GM23338 (cell line): ENCODE measurements at regions not wholly inside any gene's neighbourhood (a gene's known extent, or its start where the extent isn't known, plus 50 kb on each side); places are given as distances from the start of the nearest gene placed in this dataset.

ENCODE experiments used
- ATAC-seq: fragments of 200-7000 bp; cut with Tn5 transposase; 3 replicates; pipeline ENCODE4 v1.9.1; 2020
- DNase-seq: peaks from one replicate; pipeline ENCODE4 v3.0.0-alpha.2; 2015; ENCODE audit warnings: low spot score
- H2AFZ ChIP-seq: fragments of 200-600 bp; sonication (generic); 2 replicates; pipeline ENCODE4 v1.8.0; 2016; ENCODE audit warnings: antibody characterized with exemption, mild to moderate bottlenecking, moderate library complexity
- H3F3A ChIP-seq: fragments of 200-600 bp; sonication (generic); replicated peaks from 2 replicates; pipeline ENCODE4 v1.8.0; 2017; ENCODE audit warnings: antibody characterized with exemption, mixed run types, low read depth
- H3K27ac ChIP-seq: fragments of 200-600 bp; sonication (generic); 2 replicates; pipeline ENCODE4 v1.6.1; 2016; ENCODE audit warnings: low read depth
- H3K27me3 ChIP-seq: fragments of 200-600 bp; sonication (generic); 2 replicates; pipeline ENCODE4 v1.8.0; 2016; ENCODE audit warnings: mild to moderate bottlenecking, mixed run types, moderate library complexity; ENCODE audit not compliant: insufficient read depth
- H3K36me3 ChIP-seq: fragments of 200-600 bp; sonication (generic); 2 replicates; pipeline ENCODE4 v1.8.0; 2016; ENCODE audit warnings: mild to moderate bottlenecking; ENCODE audit not compliant: insufficient read depth
- H3K4me1 ChIP-seq: fragments of 200-600 bp; sonication (generic); 2 replicates; pipeline ENCODE4 v1.8.0; 2016; ENCODE audit warnings: mild to moderate bottlenecking, moderate library complexity; ENCODE audit not compliant: insufficient read depth
- H3K4me2 ChIP-seq: fragments of 200-600 bp; sonication (generic); 2 replicates; pipeline ENCODE4 v1.7.1; 2017; ENCODE audit warnings: mixed run types
- H3K4me3 ChIP-seq: fragments of 200-600 bp; sonication (generic); 2 replicates; pipeline ENCODE4 v1.6.1; 2016; ENCODE audit warnings: mixed run types
- H3K79me2 ChIP-seq: fragments of 200-600 bp; sonication (generic); replicated peaks from 2 replicates; pipeline ENCODE4 v1.8.0; 2017; ENCODE audit warnings: mild to moderate bottlenecking; ENCODE audit not compliant: insufficient read depth
- H3K9me2 ChIP-seq: fragments of 200-600 bp; sonication (generic); 2 replicates; pipeline ENCODE4 v1.8.0; 2017; ENCODE audit not compliant: insufficient read depth
- H4K20me1 ChIP-seq: fragments of 200-600 bp; sonication (generic); replicated peaks from 2 replicates; pipeline ENCODE4 v1.8.0; 2017; ENCODE audit warnings: mild to moderate bottlenecking; ENCODE audit not compliant: insufficient read depth
- H3K27ac Mint-ChIP-seq: 2 replicates; pipeline ENCODE4 v1.8.0; 2020; ENCODE audit warnings: inconsistent platforms, mild to moderate bottlenecking, moderate library complexity, mixed read lengths
- H3K27me3 Mint-ChIP-seq: 3 replicates; pipeline ENCODE4 v1.8.0; 2022; ENCODE audit warnings: low read depth, mild to moderate bottlenecking, moderate library complexity, mixed read lengths, inconsistent platforms; ENCODE audit not compliant: insufficient read depth, poor library complexity
- H3K36me3 Mint-ChIP-seq: 3 replicates; pipeline ENCODE4 v1.8.0; 2021; ENCODE audit warnings: low read depth, mild to moderate bottlenecking, inconsistent platforms, moderate library complexity, mixed read lengths
- H3K4me1 Mint-ChIP-seq: 3 replicates; pipeline ENCODE4 v1.8.0; 2020; ENCODE audit warnings: mild to moderate bottlenecking, inconsistent platforms, mixed read lengths
- H3K4me3 Mint-ChIP-seq: 3 replicates; pipeline ENCODE4 v1.8.0; 2021; ENCODE audit warnings: moderate library complexity, mild to moderate bottlenecking, inconsistent platforms, mixed read lengths
- H3K9me3 Mint-ChIP-seq: 3 replicates; pipeline ENCODE4 v1.8.0; 2020; ENCODE audit warnings: moderate library complexity, mild to moderate bottlenecking, inconsistent platforms, mixed read lengths
- CREB1 ChIP-seq: fragments of 250-450 bp; sonication (Bioruptor Pico); IDR thresholded peaks from 2 replicates; pipeline ENCODE4 v1.5.0; 2020; ENCODE audit warnings: low read depth, mild to moderate bottlenecking, moderate library complexity
- CTCF ChIP-seq, 2 experiments: fragments of 200-600 bp in 1 of 2; sonication (generic) in 1 of 2; conservative IDR thresholded peaks; 2 replicates each; pipeline versions ENCODE4 v1.5.1 to v1.6.1; 2016 to 2017; ENCODE audit warnings: antibody characterized with exemption in 2 of 2, low read depth in 2 of 2, mild to moderate bottlenecking in 2 of 2, moderate library complexity in 1 of 2
- JUNB ChIP-seq: IDR thresholded peaks from one replicate; pipeline ENCODE4 v1.6.1; 2016; ENCODE audit warnings: antibody characterized with exemption; ENCODE audit not compliant: unreplicated experiment
- NANOG ChIP-seq: IDR thresholded peaks from 2 replicates; pipeline ENCODE4 v1.6.1; 2016; ENCODE audit warnings: antibody characterized with exemption, borderline replicate concordance
- POLR2AphosphoS5 ChIP-seq: IDR thresholded peaks from 2 replicates; pipeline ENCODE4 v1.6.1; 2016; ENCODE audit warnings: antibody characterized with exemption, low read depth
- REST ChIP-seq: IDR thresholded peaks from one replicate; pipeline ENCODE4 v1.6.1; 2018; ENCODE audit warnings: antibody characterized with exemption; ENCODE audit not compliant: unreplicated experiment
- TF ChIP-seq, protein P1 (sequence below): IDR thresholded peaks from 2 replicates; pipeline ENCODE4 v1.6.1; 2016; ENCODE audit warnings: antibody characterized with exemption
- TF ChIP-seq, protein P2 (sequence below): fragments of 250-450 bp; sonication (Bioruptor Pico); IDR thresholded peaks from 2 replicates; pipeline ENCODE4 v1.5.0; 2020; ENCODE audit warnings: mild to moderate bottlenecking, moderate library complexity

GRCh38 chr18:44229693-44230108, 451.0 kb upstream of the SETBP1 start:
- Mint-ChIP-seq H3K36me3 (no peaks in the 10 kb centered on the region), H3K9me3 (no peaks in the 10 kb centered on the region), H3K27me3 (no peaks in the 10 kb centered on the region), H3K27ac (no peak overlapping the region), H3K4me3 (no peak overlapping the region), H3K4me1 (peaks cover 9% of the 10 kb centered on the region)
- Histone ChIP-seq H3K79me2 (no peaks in the 10 kb centered on the region), H3K4me1 (peaks cover 10% of the 10 kb centered on the region; the same call in 1 of the 2 replicates), H3K27ac (no peak overlapping the region), H3K9me2 (peaks cover 7% of the 10 kb centered on the region), H4K20me1 (no peaks in the 10 kb centered on the region), H3K4me3 (no peak overlapping the region), H3K27me3 (no peaks in the 10 kb centered on the region), H3K36me3 (no peaks in the 10 kb centered on the region), H3K4me2 (no peak overlapping the region), H2AFZ (peak overlapping the region; percentile 85; the same call in 1 of the 2 replicates), H3F3A (no peaks in the 10 kb centered on the region)
- DNase-seq (no peak), ATAC-seq (no peak)
- TF ChIP-seq NANOG (no peak), CREB1 (CRISPR knock-in tag) (no peak), JUNB (no peak), REST (no peak), CTCF (conservative IDR thresholded peaks at IDR 0.05; ENCODE audit: low read depth in 2 of 2) (no peak), POLR2AphosphoS5 (no peak)
- TF ChIP-seq, protein P1, sequence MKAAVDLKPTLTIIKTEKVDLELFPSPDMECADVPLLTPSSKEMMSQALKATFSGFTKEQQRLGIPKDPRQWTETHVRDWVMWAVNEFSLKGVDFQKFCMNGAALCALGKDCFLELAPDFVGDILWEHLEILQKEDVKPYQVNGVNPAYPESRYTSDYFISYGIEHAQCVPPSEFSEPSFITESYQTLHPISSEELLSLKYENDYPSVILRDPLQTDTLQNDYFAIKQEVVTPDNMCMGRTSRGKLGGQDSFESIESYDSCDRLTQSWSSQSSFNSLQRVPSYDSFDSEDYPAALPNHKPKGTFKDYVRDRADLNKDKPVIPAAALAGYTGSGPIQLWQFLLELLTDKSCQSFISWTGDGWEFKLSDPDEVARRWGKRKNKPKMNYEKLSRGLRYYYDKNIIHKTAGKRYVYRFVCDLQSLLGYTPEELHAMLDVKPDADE, result no peak
- TF ChIP-seq, protein P2, sequence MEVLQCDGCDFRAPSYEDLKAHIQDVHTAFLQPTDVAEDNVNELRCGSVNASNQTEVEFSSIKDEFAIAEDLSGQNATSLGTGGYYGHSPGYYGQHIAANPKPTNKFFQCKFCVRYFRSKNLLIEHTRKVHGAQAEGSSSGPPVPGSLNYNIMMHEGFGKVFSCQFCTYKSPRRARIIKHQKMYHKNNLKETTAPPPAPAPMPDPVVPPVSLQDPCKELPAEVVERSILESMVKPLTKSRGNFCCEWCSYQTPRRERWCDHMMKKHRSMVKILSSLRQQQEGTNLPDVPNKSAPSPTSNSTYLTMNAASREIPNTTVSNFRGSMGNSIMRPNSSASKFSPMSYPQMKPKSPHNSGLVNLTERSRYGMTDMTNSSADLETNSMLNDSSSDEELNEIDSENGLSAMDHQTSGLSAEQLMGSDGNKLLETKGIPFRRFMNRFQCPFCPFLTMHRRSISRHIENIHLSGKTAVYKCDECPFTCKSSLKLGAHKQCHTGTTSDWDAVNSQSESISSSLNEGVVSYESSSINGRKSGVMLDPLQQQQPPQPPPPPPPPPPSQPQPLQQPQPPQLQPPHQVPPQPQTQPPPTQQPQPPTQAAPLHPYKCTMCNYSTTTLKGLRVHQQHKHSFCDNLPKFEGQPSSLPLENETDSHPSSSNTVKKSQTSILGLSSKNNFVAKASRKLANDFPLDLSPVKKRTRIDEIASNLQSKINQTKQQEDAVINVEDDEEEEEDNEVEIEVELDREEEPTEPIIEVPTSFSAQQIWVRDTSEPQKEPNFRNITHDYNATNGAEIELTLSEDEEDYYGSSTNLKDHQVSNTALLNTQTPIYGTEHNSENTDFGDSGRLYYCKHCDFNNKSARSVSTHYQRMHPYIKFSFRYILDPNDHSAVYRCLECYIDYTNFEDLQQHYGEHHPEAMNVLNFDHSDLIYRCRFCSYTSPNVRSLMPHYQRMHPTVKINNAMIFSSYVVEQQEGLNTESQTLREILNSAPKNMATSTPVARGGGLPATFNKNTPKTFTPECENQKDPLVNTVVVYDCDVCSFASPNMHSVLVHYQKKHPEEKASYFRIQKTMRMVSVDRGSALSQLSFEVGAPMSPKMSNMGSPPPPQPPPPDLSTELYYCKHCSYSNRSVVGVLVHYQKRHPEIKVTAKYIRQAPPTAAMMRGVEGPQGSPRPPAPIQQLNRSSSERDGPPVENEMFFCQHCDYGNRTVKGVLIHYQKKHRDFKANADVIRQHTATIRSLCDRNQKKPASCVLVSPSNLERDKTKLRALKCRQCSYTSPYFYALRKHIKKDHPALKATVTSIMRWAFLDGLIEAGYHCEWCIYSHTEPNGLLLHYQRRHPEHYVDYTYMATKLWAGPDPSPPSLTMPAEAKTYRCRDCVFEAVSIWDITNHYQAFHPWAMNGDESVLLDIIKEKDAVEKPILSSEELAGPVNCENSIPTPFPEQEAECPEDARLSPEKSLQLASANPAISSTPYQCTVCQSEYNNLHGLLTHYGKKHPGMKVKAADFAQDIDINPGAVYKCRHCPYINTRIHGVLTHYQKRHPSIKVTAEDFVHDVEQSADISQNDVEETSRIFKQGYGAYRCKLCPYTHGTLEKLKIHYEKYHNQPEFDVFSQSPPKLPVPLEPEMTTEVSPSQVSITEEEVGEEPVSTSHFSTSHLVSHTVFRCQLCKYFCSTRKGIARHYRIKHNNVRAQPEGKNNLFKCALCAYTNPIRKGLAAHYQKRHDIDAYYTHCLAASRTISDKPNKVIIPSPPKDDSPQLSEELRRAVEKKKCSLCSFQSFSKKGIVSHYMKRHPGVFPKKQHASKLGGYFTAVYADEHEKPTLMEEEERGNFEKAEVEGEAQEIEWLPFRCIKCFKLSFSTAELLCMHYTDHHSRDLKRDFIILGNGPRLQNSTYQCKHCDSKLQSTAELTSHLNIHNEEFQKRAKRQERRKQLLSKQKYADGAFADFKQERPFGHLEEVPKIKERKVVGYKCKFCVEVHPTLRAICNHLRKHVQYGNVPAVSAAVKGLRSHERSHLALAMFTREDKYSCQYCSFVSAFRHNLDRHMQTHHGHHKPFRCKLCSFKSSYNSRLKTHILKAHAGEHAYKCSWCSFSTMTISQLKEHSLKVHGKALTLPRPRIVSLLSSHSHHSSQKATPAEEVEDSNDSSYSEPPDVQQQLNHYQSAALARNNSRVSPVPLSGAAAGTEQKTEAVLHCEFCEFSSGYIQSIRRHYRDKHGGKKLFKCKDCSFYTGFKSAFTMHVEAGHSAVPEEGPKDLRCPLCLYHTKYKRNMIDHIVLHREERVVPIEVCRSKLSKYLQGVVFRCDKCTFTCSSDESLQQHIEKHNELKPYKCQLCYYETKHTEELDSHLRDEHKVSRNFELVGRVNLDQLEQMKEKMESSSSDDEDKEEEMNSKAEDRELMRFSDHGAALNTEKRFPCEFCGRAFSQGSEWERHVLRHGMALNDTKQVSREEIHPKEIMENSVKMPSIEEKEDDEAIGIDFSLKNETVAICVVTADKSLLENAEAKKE (CRISPR knock-in tag), result no peak
